ENCODE measurements at regions not wholly inside any gene's neighbourhood (a gene's known extent, or its start where the extent isn't known, plus 50 kb on each side); places are given as distances from the start of the nearest gene placed in this dataset.

GRCh38 chr12:4137015-4137414, 136.5 kb upstream of the CCND2 start:
- ATAC-seq, result no peak
- Mint-ChIP-seq H3K27me3 (no peaks in the 10 kb centered on the region), H3K4me1 (ENCODE audit: low read depth) (peaks cover 71% of the 10 kb centered on the region), H3K27ac (peak overlapping the region; percentile 95), H3K36me3 (ENCODE audit: low read depth) (peaks cover 4% of the 10 kb centered on the region), H3K9me3 (peaks cover under 1% of the 10 kb centered on the region), H3K4me3 (no peak overlapping the region)
- DNase-seq, result no peak
- ChIA-PET POLR2A (interaction anchor here (0.8 to 17.9 kb wide), 7 partner anchors 9 to 138 kb away, joined by 3 to 375 read pairs (median 5); partner anchors contain the start of gene CCND2), CTCF (interaction anchor here (0.9 to 2.2 kb wide), 3 partner anchors 17 to 132 kb away, joined by 3 to 6 read pairs (median 6); no protein-coding TSS in a partner anchor)
- no peak for TF ChIP-seq CTCF (IDR thresholded peaks at IDR 0.05)
- intact Hi-C loops (cut with micrococcal nuclease), result no loop called here

GRCh38 chr12:4135919-4136605, 137.5 kb upstream of the CCND2 start:
- Mint-ChIP-seq H3K27me3 (no peaks in the 10 kb centered on the region), H3K36me3 (ENCODE audit: low read depth) (peaks cover 4% of the 10 kb centered on the region), H3K4me1 (ENCODE audit: low read depth) (peaks cover 62% of the 10 kb centered on the region), H3K4me3 (peak overlapping the region; percentile 31), H3K27ac (peak overlapping the region; percentile 95), H3K9me3 (peaks cover 6% of the 10 kb centered on the region)
- CTCF ChIA-PET, result interaction anchor here (0.9 to 2.2 kb wide), 5 partner anchors 9 to 141 kb away, joined by 3 to 6 read pairs (median 5); no protein-coding TSS in a partner anchor
- peak; percentile 83 for ATAC-seq
- intact Hi-C loops (cut with micrococcal nuclease), result no loop called here
- DNase-seq, result peak; percentile 94
- TF ChIP-seq CTCF (IDR thresholded peaks at IDR 0.05), result no peak
- POLR2A ChIA-PET, result interaction anchor here (0.9 to 17.9 kb wide), 6 partner anchors 10 to 139 kb away, joined by 3 to 375 read pairs (median 4); partner anchors contain the start of gene CCND2

- intact Hi-C loops (cut with micrococcal nuclease), result no loop called here
- CTCF ChIA-PET, result interaction anchor here (1.6 kb wide), 1 partner anchor 142 kb away, joined by 5 read pairs; no protein-coding TSS in a partner anchor
- Mint-ChIP-seq H3K9me3 (peaks cover 6% of the 10 kb centered on the region), H3K27me3 (no peaks in the 10 kb centered on the region), H3K27ac (peak overlapping the region; percentile 23), H3K4me3 (no peak overlapping the region), H3K4me1 (ENCODE audit: low read depth) (peaks cover 49% of the 10 kb centered on the region), H3K36me3 (ENCODE audit: low read depth) (peaks cover 4% of the 10 kb centered on the region)
- TF ChIP-seq CTCF (IDR thresholded peaks at IDR 0.05), result no peak
- DNase-seq (no peak), ATAC-seq (no peak)
- POLR2A ChIA-PET, result interaction anchor here (0.7 to 17.9 kb wide), 8 partner anchors 12 to 159 kb away, joined by 3 to 375 read pairs (median 4); partner anchors contain the start of gene CCND2
Measured at GRCh38 chr12:4134448-4135263, 138.9 kb upstream of the CCND2 start.

- DNase-seq (no peak), ATAC-seq (no peak)
- ChIA-PET POLR2A (interaction anchor here (1.0 to 17.9 kb wide), 5 partner anchors 13 to 141 kb away, joined by 3 to 375 read pairs (median 6); partner anchors contain the start of gene CCND2), CTCF (no interaction called here)
- no peak overlapping the region for H3K4me3 Mint-ChIP-seq
- intact Hi-C loops (cut with micrococcal nuclease), result no loop called here
- peaks cover 41% of the 10 kb centered on the region for H3K4me1 Mint-ChIP-seq (ENCODE audit: low read depth)
- H3K36me3 Mint-ChIP-seq (ENCODE audit: low read depth), result peaks cover 4% of the 10 kb centered on the region
- TF ChIP-seq CTCF (IDR thresholded peaks at IDR 0.05), result no peak
- H3K27ac Mint-ChIP-seq, result no peak overlapping the region
- H3K9me3 Mint-ChIP-seq, result peaks cover 6% of the 10 kb centered on the region
- H3K27me3 Mint-ChIP-seq, result no peaks in the 10 kb centered on the region
Measured at GRCh38 chr12:4133636-4134447, 139.7 kb upstream of the CCND2 start.

Measured in activated CD8-positive, alpha-beta T cell treated with anti-CD3 and anti-CD28 coated beads for 36 hours (primary cell).